ENCODE measurements at regions not wholly inside any gene's neighbourhood (a gene's known extent, or its start where the extent isn't known, plus 50 kb on each side); places are given as distances from the start of the nearest gene placed in this dataset.

- no peak overlapping the region for H3K27ac Mint-ChIP-seq
- no peak overlapping the region for H3K4me2 ChIP-seq (replicated peaks; ENCODE audit: extremely low read depth, low read length, poor library complexity, severe bottlenecking)
- WGBS (ENCODE audit: insufficient coverage), result no CpG with 5 or more reads among the region's 1 CpG
- no peak for TF ChIP-seq CTCF (IDR thresholded peaks at IDR 0.05)
- H4K20me1 ChIP-seq (ENCODE audit: insufficient read depth, low read length), result no peaks in the 10 kb centered on the region
- H3K4me3 ChIP-seq (replicated peaks in 1 of 3; ENCODE audit: low read depth in 2 of 3, low read length in 3 of 3), result no peak overlapping the region
- peaks cover 0 to 5% (median 0%) of the 10 kb centered on the region in 3 donors for H3K27me3 Mint-ChIP-seq (ENCODE audit: low read depth in 3 of 3)
- H3K36me3 Mint-ChIP-seq, result no peaks in the 10 kb centered on the region
- no peak overlapping the region for H3K4me3 Mint-ChIP-seq
- H3K4me1 Mint-ChIP-seq, result peaks cover 2% of the 10 kb centered on the region
- H3K9me3 ChIP-seq (replicated peaks in 1 of 2; ENCODE audit: control insufficient read depth in 1 of 2, insufficient read depth in 1 of 2, low read length in 2 of 2), result no peaks in the 10 kb centered on the region
- H3K4me1 ChIP-seq (ENCODE audit: control insufficient read depth in 1 of 2, insufficient read depth in 2 of 2, low read length in 2 of 2), result no peaks in the 10 kb centered on the region
- H3K79me2 ChIP-seq (ENCODE audit: insufficient read depth, low read length), result no peaks in the 10 kb centered on the region
- intact Hi-C loops (cut with micrococcal nuclease), result no loop called here
- H3K9ac ChIP-seq (ENCODE audit: insufficient read depth, low read length, poor library complexity, severe bottlenecking), result no peak overlapping the region
- H3K27me3 ChIP-seq (ENCODE audit: control insufficient read depth in 2 of 2, insufficient read depth in 2 of 2, low read length in 2 of 2), result no peaks in the 10 kb centered on the region
- H2AFZ ChIP-seq (ENCODE audit: insufficient read depth, low read depth, low read length, poor library complexity, severe bottlenecking), result no peak overlapping the region
- H3K27ac ChIP-seq (ENCODE audit: low read depth in 1 of 2, low read length in 2 of 2), result no peak overlapping the region
- H3K36me3 ChIP-seq (replicated peaks in 1 of 2; ENCODE audit: control insufficient read depth in 1 of 2, insufficient read depth in 2 of 2, low read length in 2 of 2), result no peaks in the 10 kb centered on the region
- no peak for DNase-seq
- H3K9me3 Mint-ChIP-seq, result peaks cover 0 to 3% (median 0%) of the 10 kb centered on the region in 7 donors
Observed at GRCh38 chrX:96432647-96433046, 252.0 kb upstream of the DIAPH2 start.

GRCh38 chrX:96433409-96434077 is 251.1 kb upstream of the DIAPH2 start:
- H3K9me3 Mint-ChIP-seq, result peaks cover 0 to 1% (median 0%) of the 10 kb centered on the region in 7 donors
- no peak overlapping the region for H3K27ac ChIP-seq (ENCODE audit: low read depth in 1 of 2, low read length in 2 of 2)
- H3K79me2 ChIP-seq (ENCODE audit: insufficient read depth, low read length), result no peaks in the 10 kb centered on the region
- H4K20me1 ChIP-seq (ENCODE audit: insufficient read depth, low read length), result no peaks in the 10 kb centered on the region
- H3K9me3 ChIP-seq (replicated peaks in 1 of 2; ENCODE audit: control insufficient read depth in 1 of 2, insufficient read depth in 1 of 2, low read length in 2 of 2), result no peaks in the 10 kb centered on the region
- no peak overlapping the region for H3K4me3 Mint-ChIP-seq
- H3K4me1 ChIP-seq (ENCODE audit: control insufficient read depth in 1 of 2, insufficient read depth in 2 of 2, low read length in 2 of 2), result no peaks in the 10 kb centered on the region
- no peak overlapping the region for H3K4me2 ChIP-seq (replicated peaks; ENCODE audit: extremely low read depth, low read length, poor library complexity, severe bottlenecking)
- H3K27me3 ChIP-seq (ENCODE audit: control insufficient read depth in 2 of 2, insufficient read depth in 2 of 2, low read length in 2 of 2), result no peaks in the 10 kb centered on the region
- intact Hi-C loops (cut with micrococcal nuclease), result no loop called here
- DNase-seq, result no peak
- peaks cover 2% of the 10 kb centered on the region for H3K4me1 Mint-ChIP-seq
- H3K36me3 Mint-ChIP-seq, result no peaks in the 10 kb centered on the region
- no peak overlapping the region for H2AFZ ChIP-seq (ENCODE audit: insufficient read depth, low read depth, low read length, poor library complexity, severe bottlenecking)
- no peaks in the 10 kb centered on the region for H3K36me3 ChIP-seq (replicated peaks in 1 of 2; ENCODE audit: control insufficient read depth in 1 of 2, insufficient read depth in 2 of 2, low read length in 2 of 2)
- H3K27me3 Mint-ChIP-seq (ENCODE audit: low read depth in 3 of 3), result peaks cover 0 to 3% (median 0%) of the 10 kb centered on the region in 3 donors
- no peak overlapping the region for H3K9ac ChIP-seq (ENCODE audit: insufficient read depth, low read length, poor library complexity, severe bottlenecking)
- H3K4me3 ChIP-seq (replicated peaks in 1 of 3; ENCODE audit: low read depth in 2 of 3, low read length in 3 of 3), result no peak overlapping the region
- no peak for TF ChIP-seq CTCF (IDR thresholded peaks at IDR 0.05)
- no CpG with 5 or more reads among the region's 2 CpGs for WGBS (ENCODE audit: insufficient coverage)
- H3K27ac Mint-ChIP-seq, result no peak overlapping the region

All from CD14-positive monocyte (primary cell).